ENCODE measurements at regions not wholly inside any gene's neighbourhood (a gene's known extent, or its start where the extent isn't known, plus 50 kb on each side); places are given as distances from the start of the nearest gene placed in this dataset.

GRCh38 chr14:84882830-84883229 is 647.1 kb upstream of the FLRT2 start:
- TF ChIP-seq EZH2phosphoT487 (IDR thresholded peaks at IDR 0.05; ENCODE audit: unreplicated experiment) (no peak), POLR2AphosphoS5 (IDR thresholded peaks at IDR 0.05; ENCODE audit: low read depth) (no peak), CTCF (conservative IDR thresholded peaks at IDR 0.05; ENCODE audit: low read depth in 2 of 2) (no peak)

Measured in GM23338 (cell line).